ENCODE measurements at regions not wholly inside any gene's neighbourhood (a gene's known extent, or its start where the extent isn't known, plus 50 kb on each side); places are given as distances from the start of the nearest gene placed in this dataset.
A peak's percentile ranks its signal among the peaks of the same experiment; 100 is the strongest.

DNA sequence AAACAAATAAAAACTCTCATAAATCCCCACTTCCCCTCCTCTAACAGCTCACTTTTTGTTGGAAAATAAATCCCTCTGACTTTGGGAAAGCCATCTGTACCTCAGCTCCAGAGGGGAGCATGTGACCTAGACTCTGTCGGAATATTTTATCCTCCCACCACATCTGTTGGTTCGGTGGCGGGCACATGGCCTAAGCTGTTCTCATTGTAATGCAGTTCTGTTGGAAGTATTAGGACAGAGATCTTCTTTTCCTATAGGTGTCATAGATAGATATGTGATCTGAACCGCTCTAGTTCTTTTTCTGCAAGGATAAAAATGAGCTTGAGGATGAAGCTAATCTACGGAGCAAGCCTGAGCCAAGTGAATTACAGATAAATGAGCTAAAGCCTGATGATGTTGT, 50.5 kb upstream of the EPS8L3 start:
- no peak overlapping the region for H3K9ac ChIP-seq (ENCODE audit: extremely low read depth, low read length, poor library complexity, severe bottlenecking)
- H3K4me1 Mint-ChIP-seq: no peaks in the 10 kb centered on the region
- DNase-seq: peak; percentile 7
- no peaks in the 10 kb centered on the region for H3K4me1 ChIP-seq (ENCODE audit: control insufficient read depth, insufficient read depth, low read length)
- TF ChIP-seq, protein P1, sequence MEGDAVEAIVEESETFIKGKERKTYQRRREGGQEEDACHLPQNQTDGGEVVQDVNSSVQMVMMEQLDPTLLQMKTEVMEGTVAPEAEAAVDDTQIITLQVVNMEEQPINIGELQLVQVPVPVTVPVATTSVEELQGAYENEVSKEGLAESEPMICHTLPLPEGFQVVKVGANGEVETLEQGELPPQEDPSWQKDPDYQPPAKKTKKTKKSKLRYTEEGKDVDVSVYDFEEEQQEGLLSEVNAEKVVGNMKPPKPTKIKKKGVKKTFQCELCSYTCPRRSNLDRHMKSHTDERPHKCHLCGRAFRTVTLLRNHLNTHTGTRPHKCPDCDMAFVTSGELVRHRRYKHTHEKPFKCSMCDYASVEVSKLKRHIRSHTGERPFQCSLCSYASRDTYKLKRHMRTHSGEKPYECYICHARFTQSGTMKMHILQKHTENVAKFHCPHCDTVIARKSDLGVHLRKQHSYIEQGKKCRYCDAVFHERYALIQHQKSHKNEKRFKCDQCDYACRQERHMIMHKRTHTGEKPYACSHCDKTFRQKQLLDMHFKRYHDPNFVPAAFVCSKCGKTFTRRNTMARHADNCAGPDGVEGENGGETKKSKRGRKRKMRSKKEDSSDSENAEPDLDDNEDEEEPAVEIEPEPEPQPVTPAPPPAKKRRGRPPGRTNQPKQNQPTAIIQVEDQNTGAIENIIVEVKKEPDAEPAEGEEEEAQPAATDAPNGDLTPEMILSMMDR (conservative IDR thresholded peaks at IDR 0.05): no peak
- H3K4me3 Mint-ChIP-seq: no peak overlapping the region
- no peak overlapping the region for H3K4me3 ChIP-seq (ENCODE audit: low read length)
- H3K36me3 ChIP-seq (ENCODE audit: control insufficient read depth, insufficient read depth, low read length): no peaks in the 10 kb centered on the region
- H3K36me3 Mint-ChIP-seq (ENCODE audit: low read depth): peaks cover 3% of the 10 kb centered on the region
- no peak overlapping the region for H3K27ac ChIP-seq (ENCODE audit: low read depth, low read length)
- 93 to 100% methylated on average over 2 to 5 of the region's 5 CpGs for WGBS, 2 experiments (ENCODE audit: insufficient coverage in 1 of 2, insufficient read length in 1 of 2)
- H3K27me3 Mint-ChIP-seq (ENCODE audit: insufficient read depth): peaks cover 10% of the 10 kb centered on the region
- peaks cover 7% of the 10 kb centered on the region for H3K9me3 Mint-ChIP-seq
- H3K9me3 ChIP-seq (ENCODE audit: control insufficient read depth, low read length): peaks cover 11% of the 10 kb centered on the region
- H3K27ac Mint-ChIP-seq: no peak overlapping the region
- H3K27me3 ChIP-seq (ENCODE audit: control insufficient read depth, insufficient read depth, low read length, poor library complexity, severe bottlenecking): no peaks in the 10 kb centered on the region
